IMR-90 (cell line): ENCODE measurements at regions not wholly inside any gene's neighbourhood (a gene's known extent, or its start where the extent isn't known, plus 50 kb on each side); places are given as distances from the start of the nearest gene placed in this dataset.

Source experiments
- ATAC-seq: fragments of 200-7000 bp; cut with Tn5 transposase; 2 replicates; pipeline ENCODE4 v1.9.1; 2020; ENCODE audit warnings: low read depth, mild to moderate bottlenecking, moderate library complexity
- BruUV-seq: library from RNA; stranded (reverse); fragments of 400-500 nt; replicated peaks from 2 replicates; lab custom pipeline; 2021; lab: Mats Ljungman, UMichigan
- CTCF ChIA-PET: fragments of 300-600 bp; formaldehyde crosslinking; extraction: SDS; loops from one replicate; lab custom pipeline; 2021; ENCODE audit warnings: antibody characterized with exemption; lab: Yijun Ruan, JAX
- POLR2A ChIA-PET: fragments of 300-600 bp; sonication (Branson Sonifier 250); formaldehyde crosslinking; loops from one replicate; lab custom pipeline; 2022; ENCODE audit warnings: antibody characterized with exemption; ENCODE audit not compliant: unreplicated experiment; lab: Charles Lee
- DNase-seq: peaks from one replicate; pipeline ENCODE4 v3.0.0; 2013
- H2AFZ ChIP-seq: replicated peaks from 2 replicates; pipeline ENCODE3; 2013; ENCODE audit warnings: low read length, mild to moderate bottlenecking; ENCODE audit not compliant: poor library complexity
- H2AK5ac ChIP-seq: 2 replicates; pipeline ENCODE4 v1.6.1; 2013; ENCODE audit warnings: low read depth, low read length, inconsistent platforms
- H2AK9ac ChIP-seq: replicated peaks from 2 replicates; pipeline ENCODE3; 2013; ENCODE audit warnings: mild to moderate bottlenecking, low read depth, low read length, moderate library complexity; ENCODE audit not compliant: poor library complexity
- H2BK120ac ChIP-seq: 2 replicates; pipeline ENCODE4 v1.6.1; 2013; ENCODE audit warnings: low read depth, low read length, inconsistent platforms
- H2BK15ac ChIP-seq: 3 replicates; pipeline ENCODE4 v1.6.1; 2013; ENCODE audit warnings: low read depth, low read length, inconsistent platforms
- H2BK20ac ChIP-seq: 2 replicates; pipeline ENCODE4 v1.6.1; 2013; ENCODE audit warnings: low read depth, mild to moderate bottlenecking, inconsistent platforms, low read length, moderate library complexity
- H2BK5ac ChIP-seq: 2 replicates; pipeline ENCODE4 v1.6.1; 2013; ENCODE audit warnings: mild to moderate bottlenecking, low read depth, low read length, inconsistent platforms; ENCODE audit not compliant: poor library complexity, severe bottlenecking
- H3K14ac ChIP-seq: replicated peaks from 2 replicates; pipeline ENCODE4 v1.6.1; 2013; ENCODE audit warnings: low read depth, low read length, inconsistent platforms
- H3K18ac ChIP-seq: 2 replicates; pipeline ENCODE4 v1.6.1; 2013; ENCODE audit warnings: low read depth, low read length, control low read depth
- H3K23ac ChIP-seq: 2 replicates; pipeline ENCODE4 v1.6.1; 2013; ENCODE audit warnings: low read depth, low read length, inconsistent platforms
- H3K27ac ChIP-seq: 2 replicates; pipeline ENCODE4 v1.5.1; 2013; ENCODE audit warnings: mild to moderate bottlenecking, control low read depth, low read length; ENCODE audit not compliant: insufficient read depth
- H3K27me3 ChIP-seq: 2 replicates; pipeline ENCODE4 v1.6.1; 2013; ENCODE audit warnings: low read length; ENCODE audit not compliant: control insufficient read depth, insufficient read depth
- H3K36me3 ChIP-seq: 2 replicates; pipeline ENCODE4 v1.6.1; 2013; ENCODE audit warnings: low read length, mixed read lengths; ENCODE audit not compliant: control insufficient read depth, insufficient read depth
- H3K4ac ChIP-seq: 2 replicates; pipeline ENCODE4 v1.6.1; 2013; ENCODE audit warnings: low read depth, low read length, inconsistent platforms
- H3K4me1 ChIP-seq: 2 replicates; pipeline ENCODE4 v1.6.1; 2013; ENCODE audit warnings: low read length, mixed read lengths; ENCODE audit not compliant: control insufficient read depth, insufficient read depth
- H3K4me2 ChIP-seq: 2 replicates; pipeline ENCODE4 v1.6.1; 2013; ENCODE audit warnings: low read depth, mild to moderate bottlenecking, control low read depth, low read length, moderate library complexity
- H3K4me3 ChIP-seq: 2 replicates; pipeline ENCODE4 v1.5.1; 2013; ENCODE audit warnings: low read depth, mild to moderate bottlenecking, control low read depth, low read length, moderate library complexity; ENCODE audit not compliant: insufficient read depth
- H3K56ac ChIP-seq: 2 replicates; pipeline ENCODE4 v1.6.1; 2013; ENCODE audit warnings: low read length, inconsistent platforms; ENCODE audit not compliant: insufficient read depth; ENCODE audit errors: extremely low read depth
- H3K79me1 ChIP-seq, 2 experiments: 2 replicates each; pipeline ENCODE4 v1.6.1; 2013; ENCODE audit warnings: low read length in 2 of 2, inconsistent platforms in 1 of 2, low read depth in 1 of 2
- H3K9ac ChIP-seq: 2 replicates; pipeline ENCODE4 v1.6.1; 2013; ENCODE audit warnings: low read depth, low read length, control low read depth
- H3K9me1 ChIP-seq: 2 replicates; pipeline ENCODE4 v1.6.1; 2013; ENCODE audit warnings: low read length, inconsistent platforms; ENCODE audit not compliant: insufficient read depth
- H3K9me3 ChIP-seq: 2 replicates; pipeline ENCODE4 v1.6.1; 2013; ENCODE audit warnings: low read length; ENCODE audit not compliant: control insufficient read depth, insufficient read depth
- H4K20me1 ChIP-seq: 2 replicates; pipeline ENCODE4 v1.6.1; 2013; ENCODE audit warnings: low read length, inconsistent platforms; ENCODE audit not compliant: insufficient read depth
- H4K5ac ChIP-seq: 2 replicates; pipeline ENCODE4 v1.6.1; 2013; ENCODE audit warnings: mild to moderate bottlenecking, low read depth, low read length, control low read depth
- H4K8ac ChIP-seq, 2 experiments: 2 replicates each; pipeline ENCODE4 v1.6.1; 2013; ENCODE audit warnings: low read depth in 2 of 2, low read length in 2 of 2, control low read depth in 1 of 2, inconsistent platforms in 1 of 2
- H4K91ac ChIP-seq: 2 replicates; pipeline ENCODE4 v1.6.1; 2013; ENCODE audit warnings: low read depth, low read length, inconsistent platforms; ENCODE audit not compliant: insufficient read depth
- CEBPB ChIP-seq: IDR thresholded peaks from 2 replicates; pipeline ENCODE4 v1.6.1; 2012; ENCODE audit warnings: low read depth, low read length, improper control_type of control experiment
- CHD1 ChIP-seq: IDR thresholded peaks from 2 replicates; pipeline ENCODE4 v1.6.1; 2012; ENCODE audit warnings: low read depth, low read length, improper control_type of control experiment
- MAFK ChIP-seq: IDR thresholded peaks from 2 replicates; pipeline ENCODE4 v1.6.1; 2012; ENCODE audit warnings: low read depth, low read length, improper control_type of control experiment
- MXI1 ChIP-seq: IDR thresholded peaks from 2 replicates; pipeline ENCODE4 v1.6.1; 2012; ENCODE audit warnings: low read depth, mild to moderate bottlenecking, low read length, moderate library complexity, borderline replicate concordance
- RAD21 ChIP-seq: IDR thresholded peaks from 2 replicates; pipeline ENCODE4 v1.6.1; 2012; ENCODE audit warnings: low read length, improper control_type of control experiment
- RFX5 ChIP-seq: IDR thresholded peaks from 2 replicates; pipeline ENCODE4 v1.8.0; 2012; ENCODE audit warnings: low read depth, mild to moderate bottlenecking, low read length, moderate library complexity
- SMC3 ChIP-seq: fragments of 150-350 bp; IDR thresholded peaks from 2 replicates; pipeline ENCODE4 v1.6.1; 2016; ENCODE audit warnings: low read depth, mild to moderate bottlenecking, antibody characterized with exemption, low read length, moderate library complexity
- USF2 ChIP-seq: fragments of 150-350 bp; IDR thresholded peaks from 2 replicates; pipeline ENCODE4 v1.6.1; 2017; ENCODE audit warnings: mild to moderate bottlenecking, antibody characterized with exemption, low read length, low read depth
- WGBS, 2 experiments: methylation state at CpG; one replicate each; pipeline versions ENCODE4 v1.1.5 to v1.1.7; 2013; ENCODE audit warnings: missing lambda C conversion rate in 2 of 2; ENCODE audit not compliant: insufficient read length in 1 of 2; ENCODE audit errors: extremely low coverage in 2 of 2; 5-methylcytosine and 5-hydroxymethylcytosine counted together
- dilution Hi-C: fragments of 300-500 bp; cut with HindIII; formaldehyde crosslinking; loops from one replicate; pipeline ENCODE4 v1.14.3; 2018; ENCODE audit warnings: low sequenced_read_pairs; ENCODE audit not compliant: unreplicated experiment
- in situ Hi-C: fragments of 300-500 bp; cut with MboI; formaldehyde crosslinking; loops from 3 replicates; pipeline ENCODE4 v1.14.3; 2019; ENCODE audit warnings: low sequenced_read_pairs, inconsistent platforms, mixed read lengths
- intact Hi-C: fragments of 100-400 bp; cut with micrococcal nuclease; formaldehyde crosslinking; loops from 2 replicates; pipeline ENCODE4 v1.10.0; 2022

- no TSS peak for BruUV-seq
- Histone ChIP-seq H3K4me1 (no peaks in the 10 kb centered on the region), H3K36me3 (no peaks in the 10 kb centered on the region), H3K27me3 (no peaks in the 10 kb centered on the region; the same call in 1 of the 2 replicates), H3K56ac (no peak overlapping the region), H3K9ac (no peak overlapping the region), H4K20me1 (no peaks in the 10 kb centered on the region), H2BK15ac (no peak overlapping the region), H4K8ac (no peak overlapping the region), H2BK20ac (no peak overlapping the region), H3K4ac (no peak overlapping the region), H3K27ac (no peak overlapping the region), H3K9me3 (no peaks in the 10 kb centered on the region), H2AK9ac (no peak overlapping the region), H4K5ac (no peak overlapping the region), H2BK5ac (no peak overlapping the region), H3K4me3 (no peak overlapping the region), H3K79me1 (no peaks in the 10 kb centered on the region), H3K4me2 (no peak overlapping the region), H2BK120ac (no peak overlapping the region), H3K14ac (no peak overlapping the region), H4K91ac (no peak overlapping the region), H2AK5ac (no peak overlapping the region), H3K23ac (no peak overlapping the region), H3K18ac (no peak overlapping the region), H2AFZ (no peak overlapping the region), H3K9me1 (no peaks in the 10 kb centered on the region)
- in situ Hi-C loops (no loop called here), dilution Hi-C loops (no loop called here), intact Hi-C loops (no loop called here)
- TF ChIP-seq USF2: no peak
- no peak for TF ChIP-seq RFX5
- no peak for TF ChIP-seq CEBPB
- no peak for TF ChIP-seq SMC3
- no peak for TF ChIP-seq MXI1
- TF ChIP-seq MAFK: no peak
- TF ChIP-seq RAD21: no peak
- TF ChIP-seq CHD1: no peak
- whole genome bisulfite sequencing, 2 experiments: no CpG with 5 or more reads among the region's 2 CpGs
- CTCF ChIA-PET: no interaction called here
- ATAC-seq (no peak), DNase-seq (no peak)
- POLR2A ChIA-PET: no interaction called here
Observed at GRCh38 chrX:138908577-138908976, 197.1 kb upstream of the FGF13 start.
